OCI-LY1 (cell line): ENCODE measurements at regions not wholly inside any gene's neighbourhood (a gene's known extent, or its start where the extent isn't known, plus 50 kb on each side); places are given as distances from the start of the nearest gene placed in this dataset.

Source experiments
- H2AFZ ChIP-seq: fragments of 200-600 bp; sonication (generic), shearing (Covaris generic); 2 replicates; pipeline ENCODE4 v1.6.0; 2014; ENCODE audit warnings: antibody characterized with exemption, mild to moderate bottlenecking, low read length
- H3F3A ChIP-seq: fragments of 200-600 bp; sonication (generic), shearing (Covaris generic); 2 replicates; pipeline ENCODE4 v1.6.0; 2014; ENCODE audit warnings: mild to moderate bottlenecking, antibody characterized with exemption, low read length, moderate library complexity; ENCODE audit not compliant: insufficient read depth
- H3K27ac ChIP-seq: fragments of 200-600 bp; sonication (generic); 2 replicates; pipeline ENCODE4 v1.5.1; 2014; ENCODE audit warnings: low read length, mixed run types, mild to moderate bottlenecking, low read depth; ENCODE audit not compliant: poor library complexity, severe bottlenecking
- H3K27me3 ChIP-seq: fragments of 200-600 bp; sonication (generic); 2 replicates; pipeline ENCODE4 v1.6.0; 2014; ENCODE audit warnings: antibody characterized with exemption, mild to moderate bottlenecking, low read length, moderate library complexity; ENCODE audit not compliant: insufficient read depth
- H3K36me3 ChIP-seq: fragments of 200-600 bp; sonication (generic); 2 replicates; pipeline ENCODE4 v1.6.1; 2014; ENCODE audit warnings: mild to moderate bottlenecking, antibody characterized with exemption, low read length, moderate library complexity, mixed read lengths; ENCODE audit not compliant: insufficient read depth
- H3K4me1 ChIP-seq: fragments of 200-600 bp; sonication (generic); 2 replicates; pipeline ENCODE4 v1.5.1; 2014; ENCODE audit warnings: mild to moderate bottlenecking, low read length, moderate library complexity; ENCODE audit not compliant: insufficient read depth, severe bottlenecking
- H3K4me2 ChIP-seq: fragments of 200-600 bp; sonication (generic), shearing (Covaris generic); 2 replicates; pipeline ENCODE4 v1.6.1; 2014; ENCODE audit warnings: low read length
- H3K4me3 ChIP-seq: fragments of 200-600 bp; sonication (generic); 2 replicates; pipeline ENCODE4 v1.5.1; 2014; ENCODE audit warnings: low read length, low read depth, mild to moderate bottlenecking, mixed read lengths; ENCODE audit not compliant: poor library complexity, severe bottlenecking
- H3K79me2 ChIP-seq: fragments of 200-600 bp; shearing (Covaris generic); 2 replicates; pipeline ENCODE4 v1.6.1; 2016; ENCODE audit warnings: mixed run types, low read length, mixed read lengths; ENCODE audit not compliant: insufficient read depth
- H3K9ac ChIP-seq: fragments of 200-600 bp; sonication (generic), shearing (Covaris generic); 2 replicates; pipeline ENCODE4 v1.6.1; 2014; ENCODE audit warnings: mild to moderate bottlenecking, low read length, mixed read lengths
- H3K9me2 ChIP-seq: fragments of 200-600 bp; sonication (generic), shearing (Covaris generic); 2 replicates; pipeline ENCODE4 v1.6.1; 2014; ENCODE audit warnings: low read depth, mild to moderate bottlenecking, low read length, mixed read lengths
- H3K9me3 ChIP-seq: fragments of 200-600 bp; shearing (Covaris generic); 2 replicates; pipeline ENCODE4 v1.6.1; 2014; ENCODE audit warnings: low read length, mixed read lengths
- H4K20me1 ChIP-seq: fragments of 200-600 bp; sonication (generic), shearing (Covaris generic); 2 replicates; pipeline ENCODE4 v1.6.0; 2016; ENCODE audit warnings: mild to moderate bottlenecking, low read length; ENCODE audit not compliant: insufficient read depth
- CTCF ChIP-seq: fragments of 200-600 bp; sonication (generic), shearing (Covaris generic); IDR thresholded peaks from 2 replicates; pipeline ENCODE4 v1.5.1; 2017; ENCODE audit warnings: mild to moderate bottlenecking, antibody characterized with exemption, low read length, moderate library complexity, mixed read lengths
- EZH2 ChIP-seq: fragments of 200-600 bp; sonication (generic), shearing (Covaris generic); IDR thresholded peaks from 2 replicates; pipeline ENCODE4 v1.8.0; 2017; ENCODE audit warnings: borderline replicate concordance, mixed run types, mild to moderate bottlenecking, antibody characterized with exemption, low read length, moderate library complexity, mixed read lengths

GRCh38 chr15:87293031-87293430 lies 963.5 kb downstream of the NTRK3 start:
- Histone ChIP-seq H3K4me3 (no peak overlapping the region), H3K27me3 (no peaks in the 10 kb centered on the region), H3K27ac (no peak overlapping the region), H3K4me1 (no peaks in the 10 kb centered on the region), H2AFZ (no peak overlapping the region), H3F3A (no peaks in the 10 kb centered on the region), H3K9ac (no peak overlapping the region), H3K4me2 (no peak overlapping the region), H3K79me2 (no peaks in the 10 kb centered on the region), H4K20me1 (no peaks in the 10 kb centered on the region), H3K9me3 (no peaks in the 10 kb centered on the region), H3K36me3 (no peaks in the 10 kb centered on the region), H3K9me2 (no peaks in the 10 kb centered on the region)
- no peak for TF ChIP-seq EZH2
- TF ChIP-seq CTCF = no peak

- Histone ChIP-seq H2AFZ (no peak overlapping the region), H3F3A (no peaks in the 10 kb centered on the region), H4K20me1 (no peaks in the 10 kb centered on the region), H3K9ac (no peak overlapping the region), H3K36me3 (no peaks in the 10 kb centered on the region), H3K4me1 (no peaks in the 10 kb centered on the region), H3K9me3 (no peaks in the 10 kb centered on the region), H3K9me2 (no peaks in the 10 kb centered on the region), H3K4me3 (no peak overlapping the region), H3K79me2 (no peaks in the 10 kb centered on the region), H3K27ac (no peak overlapping the region), H3K27me3 (no peaks in the 10 kb centered on the region), H3K4me2 (no peak overlapping the region)
- TF ChIP-seq CTCF (no peak), EZH2 (no peak)
Measured at GRCh38 chr15:87287156-87287555, 969.4 kb downstream of the NTRK3 start.

- Histone ChIP-seq H3K27ac (no peak overlapping the region), H3K4me2 (no peak overlapping the region), H3K9ac (no peak overlapping the region), H2AFZ (no peak overlapping the region), H3K4me3 (no peak overlapping the region), H3K27me3 (no peaks in the 10 kb centered on the region), H4K20me1 (no peaks in the 10 kb centered on the region), H3K4me1 (no peaks in the 10 kb centered on the region), H3K36me3 (no peaks in the 10 kb centered on the region), H3K9me3 (no peaks in the 10 kb centered on the region), H3K79me2 (no peaks in the 10 kb centered on the region), H3K9me2 (no peaks in the 10 kb centered on the region), H3F3A (no peaks in the 10 kb centered on the region)
- no peak for TF ChIP-seq EZH2
- TF ChIP-seq CTCF = no peak
Measured at GRCh38 chr15:87269566-87269965, 987.0 kb downstream of the NTRK3 start.
